Progenitor cell of endocrine pancreas (in vitro differentiated cells): ENCODE measurements at regions not wholly inside any gene's neighbourhood (a gene's known extent, or its start where the extent isn't known, plus 50 kb on each side); places are given as distances from the start of the nearest gene placed in this dataset.

Experiments
- DNase-seq: peaks from one replicate; pipeline ENCODE4 v3.0.0; 2021; ENCODE audit warnings: low spot score; ENCODE audit not compliant: unreplicated experiment
- H3K27ac Mint-ChIP-seq: 2 replicates; pipeline ENCODE4 v1.8.0; 2021; ENCODE audit warnings: mild to moderate bottlenecking, moderate library complexity, mixed read lengths
- H3K27me3 Mint-ChIP-seq: 2 replicates; pipeline ENCODE4 v1.8.0; 2021; ENCODE audit warnings: mixed read lengths
- H3K36me3 Mint-ChIP-seq: 2 replicates; pipeline ENCODE4 v1.8.0; 2022; ENCODE audit warnings: mixed read lengths; ENCODE audit not compliant: insufficient read depth
- H3K4me1 Mint-ChIP-seq: 2 replicates; pipeline ENCODE4 v1.8.0; 2021; ENCODE audit warnings: low read depth, mixed read lengths
- H3K4me3 Mint-ChIP-seq: 2 replicates; pipeline ENCODE4 v1.8.0; 2021; ENCODE audit warnings: low read depth, mild to moderate bottlenecking, moderate library complexity, mixed read lengths
- H3K9me3 Mint-ChIP-seq: 2 replicates; pipeline ENCODE4 v1.8.0; 2021; ENCODE audit warnings: low read depth, mixed read lengths
- TF ChIP-seq, protein P1 (sequence below): fragments of 200-600 bp; sonication (generic); IDR thresholded peaks from one replicate; pipeline ENCODE4 v1.5.0; 2021; ENCODE audit warnings: antibody characterized with exemption, mild to moderate bottlenecking; ENCODE audit not compliant: unreplicated experiment

DNA sequence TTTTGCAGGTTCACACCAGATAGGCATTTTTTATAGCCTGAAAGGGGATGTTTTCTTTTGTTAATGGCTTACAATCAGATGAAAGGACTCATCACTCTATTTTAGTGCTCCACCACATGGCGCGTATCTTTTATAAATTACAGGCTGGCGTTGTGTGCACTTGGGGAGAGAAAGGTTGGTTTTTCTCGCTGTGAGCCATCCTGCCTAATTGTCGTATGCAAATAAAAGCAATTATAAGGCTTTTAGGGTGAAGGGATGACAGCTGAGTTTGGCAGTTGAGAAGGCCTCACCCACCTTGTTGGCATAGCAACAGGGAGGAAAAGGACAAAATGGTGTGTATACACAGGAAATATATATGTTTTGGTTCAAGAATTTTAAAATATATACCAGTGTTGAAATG, 268.0 kb downstream of the NR2F2 start:
- peaks cover 10% of the 10 kb centered on the region for H3K27me3 Mint-ChIP-seq
- no peak overlapping the region for H3K4me3 Mint-ChIP-seq
- no peak overlapping the region for H3K27ac Mint-ChIP-seq
- DNase-seq, result no peak
- H3K36me3 Mint-ChIP-seq, result no peaks in the 10 kb centered on the region
- H3K4me1 Mint-ChIP-seq, result peaks cover 10% of the 10 kb centered on the region
- TF ChIP-seq, protein P1, sequence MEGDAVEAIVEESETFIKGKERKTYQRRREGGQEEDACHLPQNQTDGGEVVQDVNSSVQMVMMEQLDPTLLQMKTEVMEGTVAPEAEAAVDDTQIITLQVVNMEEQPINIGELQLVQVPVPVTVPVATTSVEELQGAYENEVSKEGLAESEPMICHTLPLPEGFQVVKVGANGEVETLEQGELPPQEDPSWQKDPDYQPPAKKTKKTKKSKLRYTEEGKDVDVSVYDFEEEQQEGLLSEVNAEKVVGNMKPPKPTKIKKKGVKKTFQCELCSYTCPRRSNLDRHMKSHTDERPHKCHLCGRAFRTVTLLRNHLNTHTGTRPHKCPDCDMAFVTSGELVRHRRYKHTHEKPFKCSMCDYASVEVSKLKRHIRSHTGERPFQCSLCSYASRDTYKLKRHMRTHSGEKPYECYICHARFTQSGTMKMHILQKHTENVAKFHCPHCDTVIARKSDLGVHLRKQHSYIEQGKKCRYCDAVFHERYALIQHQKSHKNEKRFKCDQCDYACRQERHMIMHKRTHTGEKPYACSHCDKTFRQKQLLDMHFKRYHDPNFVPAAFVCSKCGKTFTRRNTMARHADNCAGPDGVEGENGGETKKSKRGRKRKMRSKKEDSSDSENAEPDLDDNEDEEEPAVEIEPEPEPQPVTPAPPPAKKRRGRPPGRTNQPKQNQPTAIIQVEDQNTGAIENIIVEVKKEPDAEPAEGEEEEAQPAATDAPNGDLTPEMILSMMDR, result no peak
- H3K9me3 Mint-ChIP-seq, result no peaks in the 10 kb centered on the region

DNA sequence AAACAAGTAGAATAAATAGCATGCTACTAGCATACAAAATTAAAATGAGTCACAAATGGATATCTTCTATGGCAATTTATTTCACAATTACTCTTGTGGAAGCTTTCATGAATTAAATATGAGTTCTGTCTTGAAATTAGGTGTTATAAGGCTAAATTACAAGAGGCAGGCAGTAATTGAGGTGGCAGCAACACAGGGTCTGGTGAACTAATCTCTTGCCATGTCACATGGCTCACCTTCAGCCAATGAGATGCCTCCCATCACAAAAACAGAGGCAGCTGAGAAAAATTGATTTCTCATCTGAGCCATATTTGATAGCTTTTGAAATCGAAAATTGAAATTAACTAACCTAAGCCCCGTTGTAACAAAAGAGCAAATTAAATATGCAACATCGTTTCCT, 268.8 kb downstream of the NR2F2 start:
- TF ChIP-seq, protein P1, result no peak
- peaks cover 4% of the 10 kb centered on the region for H3K4me1 Mint-ChIP-seq
- no peak overlapping the region for H3K27ac Mint-ChIP-seq
- H3K27me3 Mint-ChIP-seq, result peaks cover 10% of the 10 kb centered on the region
- no peaks in the 10 kb centered on the region for H3K36me3 Mint-ChIP-seq
- no peak for DNase-seq
- H3K9me3 Mint-ChIP-seq, result no peaks in the 10 kb centered on the region
- no peak overlapping the region for H3K4me3 Mint-ChIP-seq

DNA sequence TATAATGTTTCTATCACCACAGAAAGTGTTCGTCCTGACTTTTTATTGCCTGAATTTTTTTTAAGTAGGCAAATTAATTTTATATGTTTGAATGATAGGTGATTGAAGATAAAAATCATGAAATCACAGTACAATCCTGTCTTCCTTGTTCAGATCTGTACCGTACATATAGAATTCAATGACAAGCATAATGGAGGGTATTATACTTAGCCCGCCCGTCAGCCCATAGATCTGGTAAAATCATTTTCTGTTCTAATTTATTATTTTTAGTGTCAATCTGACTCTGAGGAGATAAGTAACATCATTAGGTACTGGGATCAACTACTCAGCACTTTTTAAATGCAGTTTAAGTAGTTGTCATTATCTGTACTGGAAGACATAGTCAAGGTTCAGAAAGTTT, 269.9 kb downstream of the NR2F2 start:
- no peaks in the 10 kb centered on the region for H3K9me3 Mint-ChIP-seq
- DNase-seq, result no peak
- H3K27ac Mint-ChIP-seq, result no peak overlapping the region
- no peak overlapping the region for H3K4me3 Mint-ChIP-seq
- H3K27me3 Mint-ChIP-seq, result peaks cover 6% of the 10 kb centered on the region
- H3K4me1 Mint-ChIP-seq, result no peaks in the 10 kb centered on the region
- TF ChIP-seq, protein P1, result no peak
- no peaks in the 10 kb centered on the region for H3K36me3 Mint-ChIP-seq

DNA sequence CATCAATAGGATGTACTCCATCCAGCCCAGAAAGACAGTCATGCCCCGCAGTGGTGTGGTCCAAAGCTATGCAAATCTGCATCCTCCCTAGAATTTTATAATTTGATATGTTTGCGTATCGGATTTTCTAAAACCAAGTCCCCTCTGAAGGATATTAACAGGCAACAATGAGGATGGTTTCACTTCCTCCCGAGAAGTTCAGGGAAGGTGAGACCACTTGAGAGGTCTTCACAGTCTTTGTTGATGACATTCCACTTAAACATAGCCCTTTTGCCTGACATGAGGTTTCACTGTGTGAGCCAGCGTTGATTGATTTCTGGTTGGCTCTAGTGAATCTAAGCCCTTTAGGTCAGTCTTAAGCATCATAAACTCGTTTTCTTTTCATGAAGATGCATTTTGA, 276.1 kb downstream of the NR2F2 start:
- no peaks in the 10 kb centered on the region for H3K27me3 Mint-ChIP-seq
- no peak for DNase-seq
- H3K4me1 Mint-ChIP-seq, result no peaks in the 10 kb centered on the region
- no peak overlapping the region for H3K27ac Mint-ChIP-seq
- TF ChIP-seq, protein P1, result no peak
- H3K36me3 Mint-ChIP-seq, result no peaks in the 10 kb centered on the region
- no peaks in the 10 kb centered on the region for H3K9me3 Mint-ChIP-seq
- no peak overlapping the region for H3K4me3 Mint-ChIP-seq

DNA sequence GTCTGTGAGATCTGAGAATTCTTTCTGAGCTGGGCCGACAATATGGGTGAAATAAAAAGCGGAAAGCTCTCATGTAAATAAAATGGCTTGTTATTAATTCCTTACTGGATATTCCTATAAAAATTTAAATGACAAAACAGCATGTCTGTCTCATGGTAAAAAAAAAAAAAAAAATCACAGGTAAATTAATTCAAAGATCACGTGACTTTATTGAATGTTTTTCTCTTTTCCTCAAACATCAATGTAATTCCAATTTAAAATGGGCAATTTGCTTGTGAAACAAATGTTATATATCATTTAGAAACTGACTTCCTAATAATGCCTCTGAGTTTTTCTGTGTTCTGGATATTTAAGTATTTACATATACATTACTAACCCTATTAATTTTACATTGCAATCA, 280.3 kb downstream of the NR2F2 start:
- no peak for DNase-seq
- Mint-ChIP-seq H3K27me3 (no peaks in the 10 kb centered on the region), H3K4me3 (no peak overlapping the region), H3K36me3 (peaks cover 4% of the 10 kb centered on the region), H3K4me1 (no peaks in the 10 kb centered on the region), H3K27ac (no peak overlapping the region), H3K9me3 (peaks cover 10% of the 10 kb centered on the region)
- TF ChIP-seq, protein P1, result no peak
